Lung microvascular endothelial cell (primary cell): ENCODE measurements at regions not wholly inside any gene's neighbourhood (a gene's known extent, or its start where the extent isn't known, plus 50 kb on each side); places are given as distances from the start of the nearest gene placed in this dataset.
"Not testable (repeated sequence)": the region's sequence is repeated elsewhere in the genome, so short reads cannot be mapped to it uniquely, and the experiment has no call there.

Source experiments
- DNase-seq, 2 donors: peaks; one replicate each; pipeline versions ENCODE4 v3.0.0 to v3.0.0-alpha.2; 2010; ENCODE audit warnings: low read depth in 2 of 2

- no peak for DNase-seq
Measured at GRCh38 chr2:193891023-193891422, 1696.3 kb upstream of the TMEFF2 start.

- DNase-seq = peak in 1 of 2 donors; percentile 29
Measured at GRCh38 chr2:193885419-193885818, 1690.7 kb upstream of the TMEFF2 start.

GRCh38 chr2:193883820-193884219 lies 1689.1 kb upstream of the TMEFF2 start:
- DNase-seq = no peak

- no peak for DNase-seq
Measured at GRCh38 chr2:193876980-193877379, 1682.2 kb upstream of the TMEFF2 start.

- DNase-seq = no peak
Measured at GRCh38 chr2:193869564-193869963, 1674.8 kb upstream of the TMEFF2 start.

GRCh38 chr2:193868833-193869232 lies 1674.1 kb upstream of the TMEFF2 start:
- DNase-seq = no peak

GRCh38 chr2:193868132-193868531 lies 1673.4 kb upstream of the TMEFF2 start:
- DNase-seq = no peak

- DNase-seq = no peak
Measured at GRCh38 chr2:193867454-193867853, 1672.7 kb upstream of the TMEFF2 start.

GRCh38 chr2:193861557-193861956 lies 1666.8 kb upstream of the TMEFF2 start:
- DNase-seq = no peak

GRCh38 chr2:193847991-193848390 lies 1653.3 kb upstream of the TMEFF2 start:
- DNase-seq = no peak

- DNase-seq = peak; percentile 35 to 72
Measured at GRCh38 chr2:193847130-193847529, 1652.4 kb upstream of the TMEFF2 start.

- DNase-seq = no peak
Measured at GRCh38 chr2:193845604-193846003, 1650.9 kb upstream of the TMEFF2 start.

- no peak for DNase-seq
Measured at GRCh38 chr2:193843675-193844074, 1648.9 kb upstream of the TMEFF2 start.

GRCh38 chr2:193841384-193842150 lies 1646.8 kb upstream of the TMEFF2 start:
- no peak for DNase-seq

GRCh38 chr2:193837111-193837738 lies 1642.5 kb upstream of the TMEFF2 start:
- peak; percentile 42 to 75 for DNase-seq

GRCh38 chr2:193836424-193837006 lies 1641.8 kb upstream of the TMEFF2 start:
- not testable (repeated sequence) for DNase-seq

- peak in 1 of 2 donors; percentile 12 for DNase-seq
Measured at GRCh38 chr2:193833895-193834294, 1639.2 kb upstream of the TMEFF2 start.

- peak; percentile 40 to 60 for DNase-seq
Measured at GRCh38 chr2:193824474-193824873, 1629.7 kb upstream of the TMEFF2 start.

GRCh38 chr2:193818801-193819499 lies 1624.2 kb upstream of the TMEFF2 start:
- no peak for DNase-seq

GRCh38 chr2:193816008-193816407 lies 1621.3 kb upstream of the TMEFF2 start:
- no peak for DNase-seq

- DNase-seq = peak in 1 of 2 donors; percentile 70
Measured at GRCh38 chr2:193810533-193810932, 1615.8 kb upstream of the TMEFF2 start.

- no peak for DNase-seq
Measured at GRCh38 chr2:193808877-193809276, 1614.1 kb upstream of the TMEFF2 start.
